ENCODE measurements at regions not wholly inside any gene's neighbourhood (a gene's known extent, or its start where the extent isn't known, plus 50 kb on each side); places are given as distances from the start of the nearest gene placed in this dataset.

- no peak for TF ChIP-seq CTCF (IDR thresholded peaks at IDR 0.05; ENCODE audit: low read depth, low read length, missing control alignments)
- DNase-seq (ENCODE audit: low read depth) = no peak
- H3K4me3 ChIP-seq (ENCODE audit: low read depth, low read length) = no peak overlapping the region
These were observed 77.0 kb upstream of the PITX1 start for GRCh38 chr5:135110785-135111596.

GRCh38 chr5:135108992-135109391, 75.0 kb upstream of the PITX1 start:
- H3K4me3 ChIP-seq (ENCODE audit: low read depth, low read length) = no peak overlapping the region
- no peak for TF ChIP-seq CTCF (IDR thresholded peaks at IDR 0.05; ENCODE audit: low read depth, low read length, missing control alignments)
- no peak for DNase-seq (ENCODE audit: low read depth)

GRCh38 chr5:135108569-135108968, 74.5 kb upstream of the PITX1 start:
- no peak overlapping the region for H3K4me3 ChIP-seq (ENCODE audit: low read depth, low read length)
- no peak for TF ChIP-seq CTCF (IDR thresholded peaks at IDR 0.05; ENCODE audit: low read depth, low read length, missing control alignments)
- DNase-seq (ENCODE audit: low read depth) = no peak

GRCh38 chr5:135107986-135108385, 74.0 kb upstream of the PITX1 start:
- no peak for TF ChIP-seq CTCF (IDR thresholded peaks at IDR 0.05; ENCODE audit: low read depth, low read length, missing control alignments)
- no peak overlapping the region for H3K4me3 ChIP-seq (ENCODE audit: low read depth, low read length)
- no peak for DNase-seq (ENCODE audit: low read depth)

- no peak for TF ChIP-seq CTCF (IDR thresholded peaks at IDR 0.05; ENCODE audit: low read depth, low read length, missing control alignments)
- H3K4me3 ChIP-seq (ENCODE audit: low read depth, low read length) = no peak overlapping the region
- no peak for DNase-seq (ENCODE audit: low read depth)
These were observed 72.8 kb upstream of the PITX1 start for GRCh38 chr5:135106610-135107471.

- TF ChIP-seq CTCF (IDR thresholded peaks at IDR 0.05; ENCODE audit: low read depth, low read length, missing control alignments) = no peak
- no peak overlapping the region for H3K4me3 ChIP-seq (ENCODE audit: low read depth, low read length)
- no peak for DNase-seq (ENCODE audit: low read depth)
These were observed 72.1 kb upstream of the PITX1 start for GRCh38 chr5:135106136-135106535.
